ENCODE measurements at regions not wholly inside any gene's neighbourhood (a gene's known extent, or its start where the extent isn't known, plus 50 kb on each side); places are given as distances from the start of the nearest gene placed in this dataset.
"Not testable (repeated sequence)": the region's sequence is repeated elsewhere in the genome, so short reads cannot be mapped to it uniquely, and the experiment has no call there.

DNA sequence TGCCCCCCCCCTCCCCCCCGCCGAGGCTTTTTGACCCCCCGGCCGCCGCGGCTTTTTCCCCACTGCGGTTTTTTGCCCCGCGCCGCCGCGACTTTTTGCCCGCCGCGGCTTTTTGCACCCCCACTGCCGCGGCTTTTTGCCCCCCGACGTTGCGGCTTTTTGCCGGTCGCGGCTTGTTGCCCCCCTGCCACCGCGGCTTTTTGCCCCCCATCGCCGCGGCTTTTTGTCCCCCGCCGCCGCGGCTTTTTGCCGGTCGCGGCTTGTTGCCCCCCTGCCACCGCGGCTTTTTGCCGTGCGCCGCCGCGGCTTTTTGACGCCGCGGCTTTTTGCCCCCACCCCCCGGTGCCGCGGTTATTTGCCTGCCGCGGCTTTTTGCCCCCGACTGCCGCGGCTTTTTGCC is 395.4 kb downstream of the ZNF33B start:
- H3K9me3 ChIP-seq (ENCODE audit: control insufficient read depth, insufficient read depth, low read length); H2BK5ac ChIP-seq (ENCODE audit: low read depth, low read length, poor library complexity, severe bottlenecking); DNase-seq; CTCF ChIA-PET; H4K8ac ChIP-seq (ENCODE audit: low read depth in 2 of 2, low read length in 2 of 2); H3K9me1 ChIP-seq (ENCODE audit: insufficient read depth, low read length); H3K4me3 ChIP-seq (ENCODE audit: insufficient read depth, low read depth, low read length); H3K27me3 ChIP-seq (ENCODE audit: control insufficient read depth, insufficient read depth, low read length); dilution Hi-C loops (cut with HindIII; ENCODE audit: low sequenced_read_pairs, unreplicated experiment); H2AK5ac ChIP-seq (ENCODE audit: low read depth, low read length); H3K23ac ChIP-seq (ENCODE audit: low read depth, low read length); H3K9ac ChIP-seq (ENCODE audit: low read depth, low read length); H2BK120ac ChIP-seq (ENCODE audit: low read depth, low read length); ATAC-seq (ENCODE audit: low read depth); POLR2A ChIA-PET (ENCODE audit: unreplicated experiment); H3K56ac ChIP-seq (ENCODE audit: extremely low read depth, insufficient read depth, low read length); H3K4me1 ChIP-seq (ENCODE audit: control insufficient read depth, insufficient read depth, low read length); H3K36me3 ChIP-seq (ENCODE audit: control insufficient read depth, insufficient read depth, low read length); H4K91ac ChIP-seq (ENCODE audit: insufficient read depth, low read depth, low read length); H2AK9ac ChIP-seq (replicated peaks; ENCODE audit: low read depth, low read length, poor library complexity); intact Hi-C loops (cut with micrococcal nuclease); in situ Hi-C loops (cut with MboI; ENCODE audit: low sequenced_read_pairs); BruUV-seq (replicated peaks); H3K27ac ChIP-seq (ENCODE audit: insufficient read depth, low read length); H2AFZ ChIP-seq (replicated peaks; ENCODE audit: low read length, poor library complexity); H2BK20ac ChIP-seq (ENCODE audit: low read depth, low read length); H4K5ac ChIP-seq (ENCODE audit: low read depth, low read length); H3K18ac ChIP-seq (ENCODE audit: low read depth, low read length); H2BK15ac ChIP-seq (ENCODE audit: low read depth, low read length); H4K20me1 ChIP-seq (ENCODE audit: insufficient read depth, low read length); H3K4ac ChIP-seq (ENCODE audit: low read depth, low read length); H3K4me2 ChIP-seq (ENCODE audit: low read depth, low read length); H3K79me1 ChIP-seq (ENCODE audit: low read depth in 1 of 2, low read length in 2 of 2); H3K14ac ChIP-seq (replicated peaks; ENCODE audit: low read depth, low read length): not testable (repeated sequence)
- no CpG with 5 or more reads among the region's 53 CpGs for WGBS, 2 experiments (ENCODE audit: extremely low coverage in 2 of 2, insufficient read length in 1 of 2)
